CD4-positive, CD25-positive, alpha-beta regulatory T cell (primary cell): ENCODE measurements at regions not wholly inside any gene's neighbourhood (a gene's known extent, or its start where the extent isn't known, plus 50 kb on each side); places are given as distances from the start of the nearest gene placed in this dataset.

Experiments used
- ATAC-seq, 2 donors: fragments of 150-1000 bp; cut with Tn5 transposase; one replicate each; pipeline ENCODE4 v1.10.0; 2021; ENCODE audit warnings: low read depth in 2 of 2, moderate number of reproducible peaks in 2 of 2, moderate library complexity in 1 of 2
- DNase-seq, 3 donors: peaks; one replicate each; pipeline versions ENCODE4 v3.0.0 to v3.0.0-alpha.2; 2012 to 2022; ENCODE audit warnings: mixed read lengths in 1 of 3
- H3K27ac ChIP-seq: one replicate; pipeline ENCODE4 v1.7.0; 2013; ENCODE audit warnings: mild to moderate bottlenecking, low read length; ENCODE audit not compliant: insufficient read depth, poor library complexity, severe bottlenecking
- H3K27me3 ChIP-seq: one replicate; pipeline ENCODE4 v1.7.0; 2013; ENCODE audit warnings: low read length; ENCODE audit not compliant: control insufficient read depth, insufficient read depth
- H3K36me3 ChIP-seq: one replicate; pipeline ENCODE4 v1.7.0; 2013; ENCODE audit warnings: mild to moderate bottlenecking, low read length, moderate library complexity; ENCODE audit not compliant: control insufficient read depth, insufficient read depth
- H3K4me1 ChIP-seq: 2 replicates; pipeline ENCODE4 v1.7.0; 2013; ENCODE audit warnings: mild to moderate bottlenecking, low read length; ENCODE audit not compliant: insufficient read depth, control insufficient read depth, poor library complexity, severe bottlenecking
- H3K4me3 ChIP-seq: one replicate; pipeline ENCODE4 v1.7.0; 2013; ENCODE audit warnings: low read depth, mild to moderate bottlenecking, low read length, moderate library complexity
- H3K9me3 ChIP-seq, 2 experiments: 1 replicate in 1 of 2; 2 replicates in 1 of 2; pipeline ENCODE4 v1.7.0; 2013; ENCODE audit warnings: low read length in 2 of 2, mild to moderate bottlenecking in 1 of 2, moderate library complexity in 1 of 2; ENCODE audit not compliant: control insufficient read depth in 2 of 2
- H3K27ac Mint-ChIP-seq, 3 donors: one replicate each; pipeline ENCODE4 v1.8.0; 2020 to 2022; ENCODE audit warnings: mild to moderate bottlenecking in 3 of 3, mixed read lengths in 3 of 3, moderate library complexity in 2 of 3
- H3K27me3 Mint-ChIP-seq: one replicate; pipeline ENCODE4 v1.8.0; 2022; ENCODE audit warnings: mild to moderate bottlenecking, mixed read lengths
- H3K36me3 Mint-ChIP-seq: one replicate; pipeline ENCODE4 v1.8.0; 2020; ENCODE audit warnings: mixed read lengths
- H3K4me1 Mint-ChIP-seq, 4 donors: one replicate each; pipeline ENCODE4 v1.8.0; 2020 to 2022; ENCODE audit warnings: mixed read lengths in 4 of 4, mild to moderate bottlenecking in 1 of 4
- H3K4me3 Mint-ChIP-seq, 4 donors: one replicate each; pipeline ENCODE4 v1.8.0; 2020 to 2022; ENCODE audit warnings: mild to moderate bottlenecking in 4 of 4, mixed read lengths in 4 of 4, moderate library complexity in 3 of 4
- H3K9me3 Mint-ChIP-seq, 7 donors: one replicate each; pipeline ENCODE4 v1.8.0; 2020 to 2022; ENCODE audit warnings: mixed read lengths in 7 of 7, mild to moderate bottlenecking in 3 of 7, moderate library complexity in 2 of 7

- DNase-seq (no peak), ATAC-seq (no peak)
- no peak overlapping the region for H3K4me3 Mint-ChIP-seq
- H3K9me3 Mint-ChIP-seq: peaks cover 0 to 5% (median 1%) of the 10 kb centered on the region in 7 donors
- Histone ChIP-seq H3K4me3 (no peak overlapping the region), H3K4me1 (no peaks in the 10 kb centered on the region), H3K36me3 (no peaks in the 10 kb centered on the region), H3K27me3 (no peaks in the 10 kb centered on the region), H3K9me3 (no peaks in the 10 kb centered on the region), H3K27ac (no peak overlapping the region)
- no peaks in the 10 kb centered on the region for H3K27me3 Mint-ChIP-seq
- H3K27ac Mint-ChIP-seq: no peak overlapping the region
- no peaks in the 10 kb centered on the region for H3K4me1 Mint-ChIP-seq
- no peaks in the 10 kb centered on the region for H3K36me3 Mint-ChIP-seq
Observed at GRCh38 chr2:223230352-223230751, 178.4 kb downstream of the KCNE4 start.

- Mint-ChIP-seq H3K9me3 (peaks cover 0 to 6% (median 1%) of the 10 kb centered on the region in 7 donors), H3K27me3 (no peaks in the 10 kb centered on the region), H3K4me3 (no peak overlapping the region), H3K27ac (no peak overlapping the region), H3K4me1 (no peaks in the 10 kb centered on the region), H3K36me3 (no peaks in the 10 kb centered on the region)
- H3K27ac ChIP-seq: no peak overlapping the region
- no peaks in the 10 kb centered on the region for H3K4me1 ChIP-seq
- DNase-seq (no peak), ATAC-seq (no peak)
- no peak overlapping the region for H3K4me3 ChIP-seq
- no peaks in the 10 kb centered on the region for H3K27me3 ChIP-seq
- H3K36me3 ChIP-seq: no peaks in the 10 kb centered on the region
- no peaks in the 10 kb centered on the region for H3K9me3 ChIP-seq
Observed at GRCh38 chr2:223232285-223232684, 180.3 kb downstream of the KCNE4 start.

GRCh38 chr2:223232896-223233295 lies 180.9 kb downstream of the KCNE4 start:
- H3K27me3 Mint-ChIP-seq: no peaks in the 10 kb centered on the region
- H3K4me1 Mint-ChIP-seq: no peaks in the 10 kb centered on the region

GRCh38 chr2:223235986-223236385 lies 184.0 kb downstream of the KCNE4 start:
- ATAC-seq: no peak
- no peak overlapping the region for H3K27ac Mint-ChIP-seq

More at GRCh38 chr2:223232896-223233295, 180.9 kb downstream of the KCNE4 start:
- DNase-seq (no peak), ATAC-seq (no peak)
- H3K36me3 ChIP-seq: no peaks in the 10 kb centered on the region
- H3K27ac ChIP-seq: no peak overlapping the region
- Mint-ChIP-seq H3K36me3 (no peaks in the 10 kb centered on the region), H3K27ac (no peak overlapping the region), H3K4me3 (no peak overlapping the region), H3K9me3 (peaks cover 0 to 6% (median 2%) of the 10 kb centered on the region in 7 donors)
- H3K9me3 ChIP-seq: no peaks in the 10 kb centered on the region
- no peaks in the 10 kb centered on the region for H3K4me1 ChIP-seq
- no peak overlapping the region for H3K4me3 ChIP-seq
- H3K27me3 ChIP-seq: no peaks in the 10 kb centered on the region

GRCh38 chr2:223238301-223238700 lies 186.3 kb downstream of the KCNE4 start:
- Histone ChIP-seq H3K27me3 (no peaks in the 10 kb centered on the region), H3K27ac (no peak overlapping the region), H3K9me3 (no peaks in the 10 kb centered on the region), H3K4me1 (no peaks in the 10 kb centered on the region), H3K4me3 (no peak overlapping the region), H3K36me3 (no peaks in the 10 kb centered on the region)
- no peak for DNase-seq
- Mint-ChIP-seq H3K4me3 (no peak overlapping the region), H3K9me3 (peaks cover 0 to 6% (median 0%) of the 10 kb centered on the region in 7 donors), H3K27ac (no peak overlapping the region), H3K4me1 (no peaks in the 10 kb centered on the region), H3K27me3 (no peaks in the 10 kb centered on the region), H3K36me3 (no peaks in the 10 kb centered on the region)
- no peak for ATAC-seq

More at GRCh38 chr2:223235986-223236385, 184.0 kb downstream of the KCNE4 start:
- H3K27me3 ChIP-seq: no peaks in the 10 kb centered on the region
- H3K27me3 Mint-ChIP-seq: no peaks in the 10 kb centered on the region
- no peaks in the 10 kb centered on the region for H3K4me1 Mint-ChIP-seq
- no peaks in the 10 kb centered on the region for H3K4me1 ChIP-seq
- no peaks in the 10 kb centered on the region for H3K36me3 Mint-ChIP-seq
- H3K4me3 Mint-ChIP-seq: no peak overlapping the region
- no peaks in the 10 kb centered on the region for H3K36me3 ChIP-seq
- no peaks in the 10 kb centered on the region for H3K9me3 ChIP-seq
- no peak for DNase-seq
- H3K4me3 ChIP-seq: no peak overlapping the region
- H3K9me3 Mint-ChIP-seq: peaks cover 0 to 6% (median 2%) of the 10 kb centered on the region in 7 donors
- no peak overlapping the region for H3K27ac ChIP-seq

GRCh38 chr2:223243233-223243632 lies 191.2 kb downstream of the KCNE4 start:
- Histone ChIP-seq H3K27me3 (no peaks in the 10 kb centered on the region), H3K4me1 (no peaks in the 10 kb centered on the region), H3K27ac (no peak overlapping the region), H3K4me3 (no peak overlapping the region), H3K9me3 (no peaks in the 10 kb centered on the region), H3K36me3 (no peaks in the 10 kb centered on the region)
- DNase-seq (no peak), ATAC-seq (no peak)
- H3K27ac Mint-ChIP-seq: no peak overlapping the region
- H3K36me3 Mint-ChIP-seq: no peaks in the 10 kb centered on the region
- H3K27me3 Mint-ChIP-seq: no peaks in the 10 kb centered on the region
- H3K4me1 Mint-ChIP-seq: no peaks in the 10 kb centered on the region
- H3K9me3 Mint-ChIP-seq: peaks cover 0 to 10% (median 0%) of the 10 kb centered on the region in 7 donors
- no peak overlapping the region for H3K4me3 Mint-ChIP-seq

GRCh38 chr2:223247136-223247535 lies 195.1 kb downstream of the KCNE4 start:
- Histone ChIP-seq H3K4me1 (no peaks in the 10 kb centered on the region), H3K36me3 (no peaks in the 10 kb centered on the region), H3K27me3 (no peaks in the 10 kb centered on the region), H3K27ac (no peak overlapping the region), H3K9me3 (no peaks in the 10 kb centered on the region), H3K4me3 (no peak overlapping the region)
- no peaks in the 10 kb centered on the region for H3K36me3 Mint-ChIP-seq
- ATAC-seq: no peak
- H3K4me3 Mint-ChIP-seq: no peak overlapping the region
- DNase-seq: no peak
- peaks cover 0 to 10% (median 0%) of the 10 kb centered on the region in 7 donors for H3K9me3 Mint-ChIP-seq
- no peak overlapping the region for H3K27ac Mint-ChIP-seq
- H3K4me1 Mint-ChIP-seq: no peaks in the 10 kb centered on the region
- H3K27me3 Mint-ChIP-seq: no peaks in the 10 kb centered on the region

- no peaks in the 10 kb centered on the region for H3K27me3 ChIP-seq
- H3K36me3 ChIP-seq: no peaks in the 10 kb centered on the region
- H3K9me3 ChIP-seq: no peaks in the 10 kb centered on the region
- H3K4me1 ChIP-seq: no peaks in the 10 kb centered on the region
- Mint-ChIP-seq H3K4me3 (no peak overlapping the region), H3K9me3 (peaks cover 0 to 12% (median 2%) of the 10 kb centered on the region in 7 donors), H3K36me3 (no peaks in the 10 kb centered on the region), H3K27ac (no peak overlapping the region), H3K27me3 (no peaks in the 10 kb centered on the region), H3K4me1 (no peaks in the 10 kb centered on the region)
- DNase-seq: no peak
- H3K27ac ChIP-seq: no peak overlapping the region
- H3K4me3 ChIP-seq: no peak overlapping the region
- no peak for ATAC-seq
Observed at GRCh38 chr2:223251656-223252229, 199.8 kb downstream of the KCNE4 start.
